Neural crest cell (in vitro differentiated cells): ENCODE measurements at regions not wholly inside any gene's neighbourhood (a gene's known extent, or its start where the extent isn't known, plus 50 kb on each side); places are given as distances from the start of the nearest gene placed in this dataset.

Experiments
- DNase-seq: peaks from one replicate; pipeline ENCODE4 v3.0.0; 2021; ENCODE audit warnings: low read depth, mixed read lengths, low spot score
- H3K27ac Mint-ChIP-seq: one replicate; pipeline ENCODE4 v1.8.0; 2021; ENCODE audit warnings: mild to moderate bottlenecking, mixed read lengths; ENCODE audit not compliant: unreplicated experiment
- H3K27me3 Mint-ChIP-seq: 2 replicates; pipeline ENCODE4 v1.8.0; 2021; ENCODE audit warnings: low read depth, mild to moderate bottlenecking, mixed read lengths
- H3K36me3 Mint-ChIP-seq: 2 replicates; pipeline ENCODE4 v1.8.0; 2021; ENCODE audit warnings: low read depth, mild to moderate bottlenecking, mixed read lengths
- H3K4me1 Mint-ChIP-seq: 2 replicates; pipeline ENCODE4 v1.8.0; 2021; ENCODE audit warnings: mixed read lengths
- H3K4me3 Mint-ChIP-seq: one replicate; pipeline ENCODE4 v1.8.0; 2021; ENCODE audit warnings: mild to moderate bottlenecking, mixed read lengths
- H3K9me3 Mint-ChIP-seq: 2 replicates; pipeline ENCODE4 v1.8.0; 2021; ENCODE audit warnings: mixed read lengths
- CTCF ChIP-seq: fragments of 200-600 bp; sonication (generic); conservative IDR thresholded peaks from 2 replicates; pipeline ENCODE4 v1.5.0; 2021; ENCODE audit warnings: antibody characterized with exemption, mild to moderate bottlenecking

DNA sequence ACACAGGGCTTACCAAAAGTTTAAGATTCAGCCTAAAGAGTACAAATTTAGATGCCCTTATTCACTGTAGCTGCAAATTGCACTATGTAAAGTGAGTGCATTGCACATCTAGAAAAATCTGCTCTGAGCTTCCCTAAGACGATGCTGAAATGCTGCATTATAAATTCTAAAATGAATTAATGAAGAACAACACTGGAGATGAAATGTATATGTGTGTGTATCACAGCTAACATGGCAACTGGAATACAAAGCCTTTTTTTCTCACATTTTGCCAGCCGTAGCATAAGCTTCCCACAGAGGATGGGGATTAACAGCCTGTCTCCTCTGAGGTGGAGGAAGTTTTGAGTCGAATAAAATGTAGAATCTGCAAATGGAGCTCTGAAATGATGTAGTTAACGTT lies 338.3 kb upstream of the ZEB2 start:
- peaks cover 8% of the 10 kb centered on the region for H3K36me3 Mint-ChIP-seq
- H3K27me3 Mint-ChIP-seq, result no peaks in the 10 kb centered on the region
- H3K27ac Mint-ChIP-seq, result no peak overlapping the region
- H3K4me3 Mint-ChIP-seq, result no peak overlapping the region
- TF ChIP-seq CTCF, result no peak
- H3K9me3 Mint-ChIP-seq, result peaks cover 6% of the 10 kb centered on the region
- H3K4me1 Mint-ChIP-seq, result peaks cover 6% of the 10 kb centered on the region
- DNase-seq, result no peak

DNA sequence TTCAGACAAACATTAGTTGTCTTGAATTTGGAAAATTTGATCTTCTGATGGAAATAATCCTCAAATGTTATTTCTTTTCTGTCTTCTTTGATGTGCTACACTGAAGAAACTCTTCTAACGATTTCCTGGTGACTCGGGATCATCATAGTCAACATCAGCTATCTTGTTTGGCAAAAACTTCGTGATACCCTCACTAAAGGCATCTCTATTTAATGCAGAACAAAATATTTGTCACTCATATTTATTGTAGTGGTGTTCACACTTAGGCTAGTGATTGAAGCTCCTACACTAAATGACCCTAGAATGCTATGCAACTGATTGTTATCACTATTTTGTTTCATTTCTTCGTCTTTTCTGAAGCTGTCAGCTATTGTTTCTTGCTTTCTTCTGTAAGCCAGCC lies 334.7 kb upstream of the ZEB2 start:
- Mint-ChIP-seq H3K4me3 (no peak overlapping the region), H3K9me3 (peaks cover 7% of the 10 kb centered on the region), H3K4me1 (peaks cover 17% of the 10 kb centered on the region), H3K27ac (no peak overlapping the region), H3K36me3 (peaks cover 8% of the 10 kb centered on the region), H3K27me3 (no peaks in the 10 kb centered on the region)
- no peak for TF ChIP-seq CTCF
- no peak for DNase-seq

- peaks cover 12% of the 10 kb centered on the region for H3K4me1 Mint-ChIP-seq
- H3K9me3 Mint-ChIP-seq, result peaks cover 9% of the 10 kb centered on the region
- TF ChIP-seq CTCF, result no peak
- H3K27me3 Mint-ChIP-seq, result no peaks in the 10 kb centered on the region
- no peak for DNase-seq
- no peak overlapping the region for H3K27ac Mint-ChIP-seq
- H3K4me3 Mint-ChIP-seq, result no peak overlapping the region
- peaks cover 4% of the 10 kb centered on the region for H3K36me3 Mint-ChIP-seq
Observed at GRCh38 chr2:144849612-144850011, 329.7 kb upstream of the ZEB2 start.

DNA sequence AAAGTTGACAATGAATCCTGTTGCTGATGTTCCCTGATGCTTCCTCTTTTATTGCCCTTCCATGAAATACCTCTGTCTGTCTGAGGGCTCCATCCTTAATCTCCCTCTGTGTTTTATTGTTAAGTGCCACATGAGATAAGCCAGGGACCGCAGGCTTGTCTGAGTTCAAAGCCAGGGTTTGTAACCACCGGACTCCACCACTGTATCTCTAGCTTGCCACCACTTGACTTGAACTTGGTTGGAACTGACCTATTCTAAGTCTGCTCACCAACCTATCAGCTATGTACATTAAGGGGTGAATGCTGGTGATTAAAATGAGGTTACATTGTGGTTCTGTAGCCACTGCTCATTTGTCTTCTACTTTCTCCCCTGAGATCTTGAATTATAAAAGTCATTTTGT lies 328.5 kb upstream of the ZEB2 start:
- Mint-ChIP-seq H3K4me1 (peaks cover 12% of the 10 kb centered on the region), H3K4me3 (no peak overlapping the region), H3K27me3 (no peaks in the 10 kb centered on the region), H3K9me3 (peaks cover 5% of the 10 kb centered on the region), H3K27ac (no peak overlapping the region), H3K36me3 (no peaks in the 10 kb centered on the region)
- TF ChIP-seq CTCF, result no peak
- no peak for DNase-seq

DNA sequence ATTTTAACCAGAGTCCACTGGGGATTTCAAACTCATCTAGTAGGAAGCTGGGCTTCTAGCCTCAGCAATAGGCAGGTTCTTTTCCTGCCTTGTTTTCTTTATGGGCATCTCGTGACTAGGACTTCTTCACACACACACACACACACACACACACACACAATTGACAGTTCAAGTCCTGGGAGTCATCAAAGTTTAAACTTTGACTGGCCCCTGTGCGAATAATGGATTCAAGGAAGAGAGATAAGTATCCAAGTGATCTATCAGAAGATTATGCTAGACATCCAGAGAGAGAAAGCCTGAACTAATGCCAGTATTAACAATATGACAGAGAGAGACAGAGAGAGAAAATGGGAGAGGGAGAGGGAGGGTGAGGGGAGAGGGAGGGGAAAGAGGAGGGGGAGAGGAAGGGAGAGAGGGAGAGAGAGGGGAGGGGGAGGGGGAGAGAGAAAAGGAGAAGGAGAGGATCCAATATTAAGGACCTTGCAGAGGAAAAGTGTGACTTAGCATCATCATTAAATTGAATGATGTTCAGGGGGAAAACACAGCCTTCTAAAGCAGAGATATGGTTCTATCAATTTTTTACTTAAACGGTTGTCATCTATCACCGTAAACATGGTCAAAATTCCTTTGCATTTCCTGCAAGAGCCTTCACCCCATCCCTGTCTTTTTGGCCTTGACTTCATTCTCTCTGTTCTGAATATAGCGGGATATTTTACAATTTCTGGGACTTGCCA lies 327.6 kb upstream of the ZEB2 start:
- no peaks in the 10 kb centered on the region for H3K27me3 Mint-ChIP-seq
- no peaks in the 10 kb centered on the region for H3K36me3 Mint-ChIP-seq
- TF ChIP-seq CTCF, result no peak
- H3K4me3 Mint-ChIP-seq, result no peak overlapping the region
- H3K9me3 Mint-ChIP-seq, result peaks cover 2% of the 10 kb centered on the region
- H3K27ac Mint-ChIP-seq, result no peak overlapping the region
- H3K4me1 Mint-ChIP-seq, result peaks cover 12% of the 10 kb centered on the region
- DNase-seq, result no peak
